HuH-7.5 (cell line): ENCODE measurements at regions not wholly inside any gene's neighbourhood (a gene's known extent, or its start where the extent isn't known, plus 50 kb on each side); places are given as distances from the start of the nearest gene placed in this dataset.
"Not testable (repeated sequence)": the region's sequence is repeated elsewhere in the genome, so short reads cannot be mapped to it uniquely, and the experiment has no call there.

ENCODE experiments used
- DNase-seq: peaks from one replicate; pipeline ENCODE4 v3.0.0; 2011; ENCODE audit warnings: low spot score

DNA sequence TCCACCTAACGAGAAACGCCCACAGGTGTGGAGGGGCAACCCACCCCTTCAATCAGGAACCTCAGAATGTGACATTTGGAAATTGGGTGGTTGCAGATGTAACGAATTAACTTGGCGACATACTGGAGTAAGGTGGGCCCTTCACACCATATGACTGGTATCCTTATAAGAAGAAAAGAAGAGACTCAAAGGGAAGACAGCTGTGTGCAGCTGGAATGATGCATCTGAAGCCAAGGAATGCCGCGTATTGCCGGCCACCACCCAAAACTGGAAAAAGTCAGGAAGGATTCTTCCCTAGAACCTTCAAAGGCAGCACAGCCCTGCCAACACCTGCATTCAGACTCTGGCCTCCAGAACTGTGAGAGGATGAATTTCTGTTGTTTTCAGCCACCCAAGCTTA, 270.0 kb upstream of the FRG2C start:
- DNase-seq: not testable (repeated sequence)

DNA sequence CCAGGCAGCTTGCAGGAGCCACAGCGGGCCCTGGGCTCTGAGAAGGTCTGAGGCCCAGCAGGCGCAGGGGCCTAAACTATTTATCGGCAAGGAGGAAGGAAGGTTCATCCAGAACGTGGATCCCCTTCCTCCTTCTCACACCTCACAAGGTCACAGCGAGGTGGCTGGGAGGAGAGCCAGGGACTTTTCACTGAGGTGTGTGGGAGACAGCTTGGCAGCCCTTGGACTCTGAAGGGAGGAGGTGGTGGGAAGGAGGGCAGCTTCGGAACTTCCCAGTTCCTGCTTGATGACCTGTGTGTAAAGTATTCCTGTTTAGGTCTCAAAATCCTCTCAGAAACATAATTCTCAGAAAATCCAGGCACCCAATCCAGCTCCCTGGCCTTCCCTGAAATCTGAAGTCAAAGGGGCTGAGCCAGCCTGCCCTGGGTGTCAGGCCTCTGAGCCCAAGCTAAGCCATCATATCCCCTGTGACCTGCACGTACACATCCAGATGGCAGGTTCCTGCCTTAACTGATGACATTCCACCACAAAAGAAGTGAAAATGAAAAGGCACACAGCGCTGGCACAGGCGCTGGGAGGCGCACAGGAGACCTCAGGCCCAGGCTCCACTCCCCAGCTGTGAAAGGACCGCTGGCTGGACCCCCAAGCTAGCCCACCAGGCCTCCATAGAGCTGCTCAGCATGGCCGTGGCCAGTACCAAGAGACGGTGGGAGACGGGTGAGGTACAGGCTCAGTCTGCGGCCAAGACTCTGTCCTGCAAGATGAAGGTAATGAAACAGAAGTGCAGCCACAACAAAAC, 269.4 kb upstream of the FRG2C start:
- not testable (repeated sequence) for DNase-seq

DNA sequence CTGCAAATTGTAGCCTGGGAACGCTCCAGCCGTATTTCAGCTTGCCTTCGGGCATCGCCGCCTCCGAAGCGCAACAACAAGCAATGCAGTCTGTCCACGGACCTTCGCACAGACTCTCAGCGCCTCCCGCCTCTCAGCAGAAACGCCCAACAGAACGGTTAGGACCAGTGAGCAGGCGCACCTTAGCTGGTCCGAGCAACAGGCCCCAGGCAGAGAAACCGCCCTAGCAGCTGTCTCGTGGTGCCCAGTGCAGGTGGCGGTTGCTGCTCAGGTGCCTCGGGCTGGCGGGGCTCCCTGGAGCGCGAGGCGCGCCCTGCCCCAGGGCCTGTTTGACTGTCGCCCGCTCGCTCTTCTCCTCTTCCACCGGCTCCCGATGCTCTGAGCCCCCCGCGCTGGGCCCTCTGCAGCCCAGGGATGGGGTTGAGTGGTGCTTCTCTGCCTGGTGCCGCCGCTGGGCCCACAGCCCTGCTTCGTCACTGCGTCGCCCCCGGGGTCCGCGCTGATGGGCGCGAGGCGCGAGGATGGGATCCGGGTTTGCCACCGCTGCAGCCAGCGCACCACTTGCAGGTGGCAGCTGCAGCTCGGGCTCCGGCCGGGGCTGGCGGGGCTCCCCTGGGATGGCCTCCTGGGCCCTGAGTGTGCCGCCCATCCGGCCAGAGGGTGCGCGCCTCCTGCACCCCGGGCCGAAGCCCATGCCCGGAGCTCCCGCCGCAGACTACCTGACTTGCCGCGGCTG, 268.4 kb upstream of the FRG2C start:
- no peak for DNase-seq

DNA sequence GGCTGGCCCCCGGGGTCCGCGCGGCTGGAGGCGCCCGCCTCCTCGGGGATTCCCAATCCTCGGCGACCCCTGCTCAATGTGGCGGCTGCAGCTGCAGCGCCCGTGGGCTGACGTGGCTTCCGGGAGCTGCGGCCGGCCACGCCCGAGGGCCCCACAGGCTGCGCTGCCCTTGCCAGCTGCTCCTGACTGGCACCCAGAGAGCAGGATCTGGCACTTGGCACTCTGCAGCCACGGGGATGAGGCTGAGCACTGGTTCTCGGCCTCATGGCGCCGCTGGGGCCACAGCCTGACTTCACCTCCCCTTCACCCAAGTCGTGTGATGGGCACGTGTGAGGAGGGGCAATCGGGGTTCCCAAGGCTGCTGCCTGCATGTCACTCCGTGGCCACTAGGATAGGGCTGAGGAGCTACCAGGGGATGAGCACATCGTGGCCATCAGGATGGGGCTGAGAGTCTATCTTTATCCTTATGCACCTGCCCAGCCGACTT, 267.8 kb upstream of the FRG2C start:
- DNase-seq: no peak

DNA sequence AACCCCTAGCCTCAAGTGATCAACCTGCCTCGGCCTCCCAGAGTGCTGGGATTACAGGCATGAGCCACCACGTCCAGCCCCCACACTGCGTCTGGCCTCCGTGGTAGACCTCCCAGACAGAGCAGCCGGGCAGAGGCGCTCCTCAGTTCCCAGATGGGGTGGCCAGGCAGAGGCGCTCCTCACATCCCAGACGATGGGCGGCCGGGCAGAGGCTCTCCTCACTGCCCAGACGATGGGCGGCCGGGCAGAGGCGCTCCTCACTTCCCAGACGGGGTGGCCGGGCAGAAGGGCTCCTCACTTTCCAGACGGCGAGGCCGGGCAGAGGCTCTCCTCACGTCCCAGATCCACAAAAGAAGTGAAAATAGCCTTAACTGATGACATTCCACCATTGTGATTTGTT, 266.6 kb upstream of the FRG2C start:
- DNase-seq: not testable (repeated sequence)

DNA sequence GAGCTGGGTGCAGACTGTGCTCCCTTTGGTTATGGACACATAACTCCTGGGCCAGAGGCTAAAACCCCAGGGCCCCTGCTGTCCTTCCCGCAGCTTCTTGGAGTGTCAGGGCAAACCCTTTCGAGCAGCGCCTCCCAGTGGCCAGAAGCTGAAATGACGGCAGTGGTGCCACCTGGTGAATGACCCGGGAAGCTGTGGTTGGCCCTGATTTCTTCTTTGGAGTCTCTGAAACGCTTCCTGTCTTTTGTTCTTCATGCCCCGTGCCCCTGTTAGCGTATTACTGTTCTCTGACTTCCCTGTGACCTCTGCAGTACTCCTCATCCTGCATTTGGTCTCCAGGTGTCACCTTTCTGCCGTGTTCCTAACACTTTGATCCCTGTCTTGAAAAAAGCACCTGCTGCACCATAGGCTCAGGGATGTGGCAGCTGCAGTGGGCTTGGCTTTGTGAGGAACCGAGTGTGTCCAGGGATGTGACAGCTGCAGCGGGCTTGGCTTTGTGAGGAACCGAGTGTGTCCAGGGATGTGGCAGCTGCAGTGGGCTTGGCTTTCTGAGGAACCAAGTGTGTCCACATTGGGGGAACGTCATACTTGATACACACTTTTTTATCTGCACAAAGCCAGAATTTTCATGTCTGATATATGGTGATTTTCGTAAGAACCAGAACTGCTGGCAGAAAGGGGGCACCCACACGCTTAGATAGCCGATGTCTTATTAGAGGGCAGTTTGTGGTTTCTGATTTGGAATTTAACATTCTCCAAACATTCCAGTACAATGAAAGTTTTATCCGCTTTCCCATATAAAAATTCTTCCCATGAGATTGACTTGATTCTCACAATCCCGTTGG, 241.8 kb upstream of the FRG2C start:
- DNase-seq: not testable (repeated sequence)

DNA sequence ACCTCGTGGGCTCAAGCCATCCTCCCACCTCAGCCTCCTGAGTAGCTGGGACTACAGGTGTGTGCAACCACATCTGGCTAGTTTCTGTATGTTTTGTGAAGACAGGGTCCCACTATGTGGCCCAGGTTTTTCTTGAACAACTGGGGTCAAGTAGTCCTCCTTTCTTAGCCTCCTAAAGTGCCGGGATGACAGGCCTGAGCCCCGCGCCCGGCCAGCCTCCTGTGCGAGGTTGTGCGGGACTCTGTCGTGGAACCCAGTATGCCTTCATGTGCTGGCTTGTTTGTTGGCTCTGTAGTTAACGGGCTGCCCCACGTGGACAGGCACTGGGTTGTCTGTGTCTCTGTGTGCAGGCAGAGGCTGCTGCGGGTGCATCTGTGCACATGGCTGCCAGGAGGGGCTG, 238.7 kb upstream of the FRG2C start:
- not testable (repeated sequence) for DNase-seq

DNA sequence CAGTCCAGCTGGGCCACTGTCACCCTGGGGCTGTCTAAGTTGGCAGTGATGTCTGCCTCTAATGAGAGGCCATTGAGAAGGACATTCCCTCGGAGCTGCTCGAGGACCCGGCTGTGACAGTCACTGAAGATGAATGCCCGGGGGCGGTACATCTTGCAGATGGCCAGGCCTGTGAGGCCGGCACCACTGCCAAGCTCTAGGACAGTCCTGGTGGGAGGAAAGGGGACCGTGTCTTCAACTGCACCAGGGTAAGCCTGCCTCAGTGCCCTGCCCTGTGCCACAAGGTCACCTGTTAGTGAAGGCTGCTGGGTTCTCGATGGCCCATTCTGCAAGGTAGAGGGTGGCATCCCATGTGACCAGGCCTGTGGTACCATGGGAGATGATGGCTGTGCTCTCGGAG, 236.6 kb upstream of the FRG2C start:
- not testable (repeated sequence) for DNase-seq

DNA sequence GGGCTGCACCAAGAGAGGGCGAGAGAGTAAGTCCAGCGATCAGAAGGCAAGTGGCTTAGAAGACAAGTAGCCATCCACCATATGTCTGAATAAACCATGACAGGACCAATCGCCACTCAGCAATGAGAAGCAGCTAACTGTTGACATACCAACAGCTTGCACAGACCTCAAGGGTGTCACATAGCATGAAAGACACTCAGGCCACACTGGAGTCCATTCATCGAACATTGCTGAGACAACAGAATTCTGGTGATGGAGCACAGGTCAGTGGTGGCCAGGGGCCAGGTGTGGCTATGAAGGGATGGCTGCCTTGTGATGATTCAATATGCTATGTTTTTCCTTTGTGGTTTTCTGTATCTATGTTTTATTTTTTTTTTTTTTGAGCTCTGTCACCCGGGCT, 236.2 kb upstream of the FRG2C start:
- not testable (repeated sequence) for DNase-seq

DNA sequence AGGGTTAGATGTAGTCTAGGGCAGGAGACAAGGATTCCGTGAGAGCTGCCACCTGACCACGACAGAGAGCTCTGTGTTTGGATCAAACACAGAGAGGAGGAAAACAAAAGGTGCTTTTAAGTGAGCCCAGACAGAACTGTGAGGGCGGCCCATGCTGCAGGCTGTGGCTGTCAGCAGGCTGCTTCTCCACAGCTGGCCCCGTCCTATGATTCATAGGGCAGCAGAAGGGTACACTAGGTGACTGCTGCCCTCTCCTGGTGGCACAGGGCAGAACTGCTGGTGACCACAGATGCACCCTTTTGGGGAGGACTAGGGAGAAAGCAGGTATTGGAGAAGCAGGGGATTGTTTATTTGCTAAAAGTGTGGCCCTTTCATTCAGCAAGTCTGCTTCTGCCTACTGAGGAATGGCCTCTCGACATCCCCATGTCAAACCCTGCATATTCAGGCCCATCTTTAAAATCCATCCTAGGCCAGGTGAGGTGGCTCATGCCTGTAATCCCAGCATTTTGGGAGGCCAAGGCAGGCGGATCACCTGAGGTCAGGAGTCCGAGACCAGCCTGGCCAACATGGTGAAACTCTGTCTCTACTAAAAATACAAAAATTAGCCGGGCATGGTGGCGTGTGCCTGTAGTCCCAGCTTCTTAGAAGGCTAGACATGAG, 234.4 kb upstream of the FRG2C start:
- DNase-seq: not testable (repeated sequence)

DNA sequence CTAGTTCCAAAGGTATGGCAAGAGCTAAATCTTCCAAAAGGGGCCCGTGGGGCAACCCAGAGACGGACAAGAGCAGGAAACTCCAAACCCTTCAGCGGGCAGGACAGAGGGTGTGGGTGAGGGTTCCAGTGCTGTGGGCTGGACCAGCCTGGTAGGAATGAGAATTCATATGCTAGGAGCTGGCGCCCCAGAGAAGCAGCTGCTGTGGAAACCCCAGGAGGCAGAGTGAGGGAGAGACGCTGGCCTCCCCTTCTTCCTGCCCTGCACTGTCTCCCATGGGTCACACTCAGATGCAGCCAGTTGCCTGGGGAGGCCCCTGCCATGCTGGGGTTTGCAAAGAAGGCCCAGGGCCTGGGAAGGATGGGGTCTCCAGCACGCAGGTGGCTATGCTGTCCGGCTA, 233.7 kb upstream of the FRG2C start:
- DNase-seq: not testable (repeated sequence)

DNA sequence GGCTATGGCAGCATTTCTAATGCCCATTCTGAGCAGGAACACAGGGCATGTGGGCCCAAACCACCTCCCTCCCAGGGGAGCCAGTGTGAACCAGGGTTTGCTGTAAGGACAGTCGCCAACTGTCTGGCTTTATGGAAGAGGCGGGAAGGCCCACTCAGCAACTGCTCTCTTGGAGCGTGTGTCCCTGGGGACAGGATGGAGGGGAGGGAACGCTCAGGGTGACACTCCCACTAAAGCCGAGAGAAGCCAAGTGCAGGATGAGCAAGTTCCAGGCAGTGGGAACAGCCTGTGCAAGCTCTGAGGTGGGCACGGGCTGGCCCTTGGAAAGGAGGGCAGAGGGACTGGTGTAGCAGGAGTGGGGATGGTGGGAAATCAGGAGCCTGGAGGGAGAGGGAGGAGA, 233.0 kb upstream of the FRG2C start:
- not testable (repeated sequence) for DNase-seq

DNA sequence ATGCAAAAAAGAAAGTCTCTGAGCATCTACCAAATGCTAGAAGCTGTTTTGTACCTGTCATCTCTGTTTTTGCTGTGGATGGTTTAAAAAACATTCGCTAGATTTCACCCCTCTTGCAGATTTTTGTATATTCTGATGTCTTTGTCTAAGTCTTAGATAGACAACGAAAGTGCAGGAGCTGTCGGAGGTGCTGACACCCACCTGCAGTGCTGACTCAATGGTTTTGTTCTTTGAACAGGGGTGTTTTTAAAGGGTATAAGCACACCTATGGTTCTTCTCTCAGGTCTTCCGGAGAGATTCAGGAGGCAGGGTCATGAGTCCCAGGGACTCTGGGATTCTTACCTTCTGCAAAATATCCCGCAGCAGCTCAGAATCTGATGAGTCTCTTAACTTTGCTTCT, 231.7 kb upstream of the FRG2C start:
- DNase-seq: not testable (repeated sequence)

DNA sequence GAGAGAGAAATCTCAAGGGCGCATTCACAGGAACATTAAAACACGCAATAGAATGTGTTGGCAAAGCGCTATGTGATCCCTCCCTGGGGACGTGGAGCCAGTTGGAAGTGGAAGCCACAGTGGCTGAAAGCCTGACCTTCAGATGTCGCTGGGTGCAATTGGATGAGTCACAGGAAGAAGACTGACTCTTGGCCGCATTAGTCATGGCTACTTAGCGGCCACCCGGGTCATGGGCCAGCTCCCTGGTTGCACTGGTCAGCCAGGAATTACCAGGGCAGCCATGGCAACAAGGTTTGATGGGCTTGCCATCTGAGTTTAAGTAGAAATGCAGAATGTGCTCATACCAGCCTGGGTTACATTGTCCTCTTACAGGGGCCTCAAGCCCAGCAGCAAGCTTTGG, 231.2 kb upstream of the FRG2C start:
- not testable (repeated sequence) for DNase-seq

DNA sequence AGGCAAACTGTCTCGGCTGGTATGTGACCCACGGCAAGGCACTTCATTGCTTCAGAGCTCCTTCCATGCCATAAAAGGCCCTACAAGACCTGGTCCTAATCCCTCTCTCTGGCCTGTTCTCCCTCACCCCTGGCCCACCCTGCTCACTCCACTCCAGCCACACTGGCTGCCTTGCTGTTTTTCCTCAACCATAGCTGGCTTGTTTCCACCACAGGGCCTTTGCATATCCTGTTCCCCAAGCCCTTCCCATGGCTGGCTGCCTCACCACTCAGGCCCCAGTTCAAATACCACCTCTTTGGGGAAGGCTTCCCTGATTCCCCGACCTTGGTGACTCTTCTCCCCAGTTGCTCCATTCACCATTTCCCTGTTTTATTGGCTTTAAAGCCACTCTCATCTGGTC, 230.8 kb upstream of the FRG2C start:
- not testable (repeated sequence) for DNase-seq

DNA sequence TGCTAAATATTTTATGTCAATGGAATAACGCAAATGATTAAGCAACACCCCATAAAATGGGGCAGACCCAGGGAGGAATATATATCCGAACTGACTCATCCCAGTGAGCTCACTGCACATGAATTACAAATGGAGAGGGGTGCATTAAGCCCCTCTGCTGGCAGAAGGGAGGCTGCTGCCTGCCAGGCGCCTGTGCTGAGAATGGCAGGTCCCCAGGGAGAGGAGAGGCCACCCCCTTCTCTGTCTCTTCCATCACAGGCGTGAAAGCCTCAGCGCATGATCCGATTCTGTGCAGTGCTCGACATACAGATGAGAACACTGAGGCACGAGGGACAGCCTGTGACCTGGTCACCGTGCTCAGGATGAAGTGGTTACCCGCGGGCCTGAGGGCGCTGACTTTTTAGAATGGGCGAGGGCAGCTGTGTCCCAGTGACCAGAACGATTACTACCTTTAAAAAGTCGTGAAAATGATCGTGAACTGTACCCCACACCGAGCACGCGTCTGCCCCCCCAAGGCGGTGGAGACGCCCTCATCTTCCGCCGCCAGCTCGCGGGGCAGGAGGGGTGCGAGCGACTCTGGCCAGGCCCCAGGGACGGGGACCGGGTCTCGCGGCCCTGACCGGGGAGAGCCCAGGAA, 229.7 kb upstream of the FRG2C start:
- DNase-seq: not testable (repeated sequence)

DNA sequence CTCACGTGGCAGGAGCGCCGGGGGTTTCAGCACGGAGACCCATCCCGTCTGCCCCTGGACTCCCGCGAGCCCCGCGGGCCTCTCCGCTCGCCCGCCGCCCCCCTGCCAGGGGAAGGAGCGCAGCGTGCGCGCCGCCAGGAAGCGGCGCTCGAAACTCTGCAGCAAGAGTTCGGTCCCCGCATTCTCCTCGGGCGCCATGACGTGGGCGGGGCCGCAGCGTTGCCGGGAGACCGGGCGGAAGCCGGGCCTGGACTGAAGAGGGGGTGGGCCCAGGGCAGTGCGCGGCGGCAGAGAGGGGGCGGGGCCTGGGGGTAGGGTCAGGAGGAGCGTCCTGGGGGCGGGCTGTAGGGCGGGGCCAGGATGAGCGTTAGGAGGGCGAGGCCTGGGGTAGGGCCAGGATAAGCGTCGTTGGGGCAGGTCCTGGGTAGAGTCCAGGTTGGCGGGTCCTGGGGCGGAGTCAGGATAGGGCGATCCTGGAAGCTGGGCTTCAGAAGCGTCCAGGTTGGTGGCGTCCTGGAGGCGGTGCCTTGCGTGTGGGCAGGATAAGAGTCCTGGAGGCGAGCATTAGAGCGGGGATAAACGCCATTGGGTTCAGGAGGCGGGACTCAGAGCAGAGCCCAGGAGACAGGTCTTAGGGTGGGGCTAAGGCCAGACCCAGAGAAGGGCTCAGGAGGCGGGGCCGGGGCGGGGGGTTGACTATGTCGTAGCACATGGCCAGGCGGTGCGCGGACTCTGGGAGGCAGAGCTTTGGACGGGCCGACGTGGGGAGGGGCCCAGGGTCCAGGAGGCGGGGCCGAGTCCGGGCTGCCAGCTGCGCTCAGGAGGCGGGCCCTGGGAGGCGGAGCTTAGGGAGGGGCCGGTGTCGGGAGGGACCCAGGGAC, 229.0 kb upstream of the FRG2C start:
- DNase-seq: peak; percentile 22

DNA sequence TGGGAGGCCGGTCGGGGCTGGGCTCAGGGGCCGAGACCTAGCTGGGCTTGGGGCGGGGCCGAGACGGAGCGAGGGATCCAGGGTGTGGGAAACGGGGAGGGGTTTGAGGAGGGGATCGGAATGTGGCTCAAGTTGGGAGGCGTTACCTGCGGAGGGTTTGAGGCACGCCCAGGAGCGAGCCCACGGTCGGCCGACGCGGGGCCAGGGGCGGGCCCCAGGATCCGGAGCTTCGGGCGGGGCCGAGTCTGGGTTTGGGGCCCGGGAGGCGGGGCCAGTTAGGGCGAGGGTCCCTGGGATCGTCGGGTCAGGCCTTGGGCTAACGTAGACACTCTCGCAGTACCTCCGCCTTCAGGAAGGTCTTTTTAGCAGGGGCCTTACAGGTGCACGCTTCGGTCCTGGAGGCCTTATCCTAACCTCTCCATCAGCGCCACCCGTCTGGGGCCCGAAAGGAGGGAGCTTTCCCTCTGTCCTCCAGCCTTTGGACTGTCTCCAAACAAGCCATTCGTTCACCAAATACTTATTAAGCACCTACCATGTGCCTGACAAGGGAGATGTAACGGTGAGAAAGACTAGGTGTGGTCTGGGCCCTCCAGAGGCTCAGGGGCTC, 228.2 kb upstream of the FRG2C start:
- DNase-seq: peak; percentile 18

DNA sequence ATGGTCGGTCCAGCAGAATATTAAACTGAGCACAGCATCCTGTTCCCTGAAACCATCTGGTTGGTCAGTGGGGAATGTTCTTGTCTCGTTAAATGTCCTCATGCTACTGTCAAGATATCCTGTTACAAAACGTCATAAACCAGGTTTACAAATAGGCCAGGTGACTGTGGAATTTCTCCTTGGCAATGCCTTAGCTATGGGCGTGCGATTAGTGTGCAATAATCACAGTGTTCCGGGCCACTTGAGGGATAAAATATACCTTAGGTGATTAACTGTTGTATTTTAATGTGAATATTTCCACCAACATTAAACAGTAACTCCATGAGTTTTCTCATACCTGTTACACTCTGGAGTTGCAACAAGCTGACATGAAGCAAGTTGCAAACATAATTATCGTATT, 223.1 kb upstream of the FRG2C start:
- not testable (repeated sequence) for DNase-seq

DNA sequence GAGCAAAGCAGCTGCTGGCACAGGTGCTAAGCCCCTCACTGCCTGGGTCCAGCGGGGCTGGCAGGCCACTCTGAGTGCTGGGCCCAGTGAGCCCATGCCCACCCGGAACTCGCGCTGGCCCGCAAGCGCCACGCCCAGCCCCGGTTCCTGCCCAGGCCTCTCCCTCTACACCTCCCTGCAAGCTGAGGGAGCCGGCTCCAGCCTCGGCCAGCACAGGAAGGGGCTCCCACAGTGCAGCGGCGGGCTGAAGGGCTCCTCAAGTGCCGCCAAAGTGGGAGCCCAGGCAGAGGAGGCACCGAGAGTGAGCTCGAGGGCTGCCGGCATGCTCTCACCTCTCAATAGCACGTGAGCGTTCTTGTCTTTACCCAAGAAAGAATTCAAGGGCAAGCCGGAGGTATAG, 219.5 kb upstream of the FRG2C start:
- DNase-seq: not testable (repeated sequence)
